ENCODE measurements at regions not wholly inside any gene's neighbourhood (a gene's known extent, or its start where the extent isn't known, plus 50 kb on each side); places are given as distances from the start of the nearest gene placed in this dataset.

DNA sequence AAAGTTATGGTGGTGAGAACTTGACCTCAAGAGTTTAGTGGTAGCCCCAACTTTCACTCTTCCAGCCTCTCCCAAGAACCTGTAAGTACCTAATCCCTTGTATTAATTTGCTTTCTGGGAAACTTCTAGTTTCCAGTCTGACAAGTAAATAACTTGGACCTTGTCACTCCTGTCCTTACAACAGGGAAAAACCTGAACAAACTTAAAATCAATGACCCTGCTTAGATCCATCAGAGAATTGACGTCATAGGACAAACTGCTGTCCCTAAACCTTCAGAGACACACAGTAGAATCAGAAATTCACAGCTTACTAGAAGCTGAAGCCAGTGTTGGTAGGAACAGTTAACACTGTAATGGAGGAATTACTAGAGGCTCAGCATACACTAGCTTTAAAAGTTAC lies 60.0 kb upstream of the DCLK2 start:
- POLR2A ChIA-PET: no interaction called here
- TF ChIP-seq, protein P1, sequence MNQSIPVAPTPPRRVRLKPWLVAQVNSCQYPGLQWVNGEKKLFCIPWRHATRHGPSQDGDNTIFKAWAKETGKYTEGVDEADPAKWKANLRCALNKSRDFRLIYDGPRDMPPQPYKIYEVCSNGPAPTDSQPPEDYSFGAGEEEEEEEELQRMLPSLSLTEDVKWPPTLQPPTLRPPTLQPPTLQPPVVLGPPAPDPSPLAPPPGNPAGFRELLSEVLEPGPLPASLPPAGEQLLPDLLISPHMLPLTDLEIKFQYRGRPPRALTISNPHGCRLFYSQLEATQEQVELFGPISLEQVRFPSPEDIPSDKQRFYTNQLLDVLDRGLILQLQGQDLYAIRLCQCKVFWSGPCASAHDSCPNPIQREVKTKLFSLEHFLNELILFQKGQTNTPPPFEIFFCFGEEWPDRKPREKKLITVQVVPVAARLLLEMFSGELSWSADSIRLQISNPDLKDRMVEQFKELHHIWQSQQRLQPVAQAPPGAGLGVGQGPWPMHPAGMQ (IDR thresholded peaks at IDR 0.05; ENCODE audit: borderline replicate concordance): no peak
- TF ChIP-seq, protein P2, sequence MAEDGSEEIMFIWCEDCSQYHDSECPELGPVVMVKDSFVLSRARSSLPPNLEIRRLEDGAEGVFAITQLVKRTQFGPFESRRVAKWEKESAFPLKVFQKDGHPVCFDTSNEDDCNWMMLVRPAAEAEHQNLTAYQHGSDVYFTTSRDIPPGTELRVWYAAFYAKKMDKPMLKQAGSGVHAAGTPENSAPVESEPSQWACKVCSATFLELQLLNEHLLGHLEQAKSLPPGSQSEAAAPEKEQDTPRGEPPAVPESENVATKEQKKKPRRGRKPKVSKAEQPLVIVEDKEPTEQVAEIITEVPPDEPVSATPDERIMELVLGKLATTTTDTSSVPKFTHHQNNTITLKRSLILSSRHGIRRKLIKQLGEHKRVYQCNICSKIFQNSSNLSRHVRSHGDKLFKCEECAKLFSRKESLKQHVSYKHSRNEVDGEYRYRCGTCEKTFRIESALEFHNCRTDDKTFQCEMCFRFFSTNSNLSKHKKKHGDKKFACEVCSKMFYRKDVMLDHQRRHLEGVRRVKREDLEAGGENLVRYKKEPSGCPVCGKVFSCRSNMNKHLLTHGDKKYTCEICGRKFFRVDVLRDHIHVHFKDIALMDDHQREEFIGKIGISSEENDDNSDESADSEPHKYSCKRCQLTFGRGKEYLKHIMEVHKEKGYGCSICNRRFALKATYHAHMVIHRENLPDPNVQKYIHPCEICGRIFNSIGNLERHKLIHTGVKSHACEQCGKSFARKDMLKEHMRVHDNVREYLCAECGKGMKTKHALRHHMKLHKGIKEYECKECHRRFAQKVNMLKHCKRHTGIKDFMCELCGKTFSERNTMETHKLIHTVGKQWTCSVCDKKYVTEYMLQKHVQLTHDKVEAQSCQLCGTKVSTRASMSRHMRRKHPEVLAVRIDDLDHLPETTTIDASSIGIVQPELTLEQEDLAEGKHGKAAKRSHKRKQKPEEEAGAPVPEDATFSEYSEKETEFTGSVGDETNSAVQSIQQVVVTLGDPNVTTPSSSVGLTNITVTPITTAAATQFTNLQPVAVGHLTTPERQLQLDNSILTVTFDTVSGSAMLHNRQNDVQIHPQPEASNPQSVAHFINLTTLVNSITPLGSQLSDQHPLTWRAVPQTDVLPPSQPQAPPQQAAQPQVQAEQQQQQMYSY (CRISPR knock-in tag; IDR thresholded peaks at IDR 0.05): no peak
- TF ChIP-seq MTA3 (IDR thresholded peaks at IDR 0.05; ENCODE audit: borderline replicate concordance, low read length) (no peak), NRF1 (conservative IDR thresholded peaks at IDR 0.05; ENCODE audit: low read depth, low read length) (no peak), YY1 (IDR thresholded peaks at IDR 0.05; ENCODE audit: low read depth, low read length) (no peak), BCL11A (IDR thresholded peaks at IDR 0.05; ENCODE audit: low read depth, low read length) (no peak), TBL1XR1 (IDR thresholded peaks at IDR 0.05; ENCODE audit: low read depth, low read length) (no peak), TCF7 (IDR thresholded peaks at IDR 0.05; ENCODE audit: borderline replicate concordance) (no peak), ETV6 (conservative IDR thresholded peaks at IDR 0.05 in 1 of 2, IDR thresholded peaks at IDR 0.05 in 1 of 2; ENCODE audit: borderline replicate concordance in 1 of 2, low read depth in 1 of 2) (no peak), WRNIP1 (IDR thresholded peaks at IDR 0.05; ENCODE audit: borderline replicate concordance, low read depth, low read length) (no peak), BMI1 (IDR thresholded peaks at IDR 0.05; ENCODE audit: borderline replicate concordance) (no peak), RB1 (IDR thresholded peaks at IDR 0.05; ENCODE audit: borderline replicate concordance) (no peak)
- TF ChIP-seq, protein P3, sequence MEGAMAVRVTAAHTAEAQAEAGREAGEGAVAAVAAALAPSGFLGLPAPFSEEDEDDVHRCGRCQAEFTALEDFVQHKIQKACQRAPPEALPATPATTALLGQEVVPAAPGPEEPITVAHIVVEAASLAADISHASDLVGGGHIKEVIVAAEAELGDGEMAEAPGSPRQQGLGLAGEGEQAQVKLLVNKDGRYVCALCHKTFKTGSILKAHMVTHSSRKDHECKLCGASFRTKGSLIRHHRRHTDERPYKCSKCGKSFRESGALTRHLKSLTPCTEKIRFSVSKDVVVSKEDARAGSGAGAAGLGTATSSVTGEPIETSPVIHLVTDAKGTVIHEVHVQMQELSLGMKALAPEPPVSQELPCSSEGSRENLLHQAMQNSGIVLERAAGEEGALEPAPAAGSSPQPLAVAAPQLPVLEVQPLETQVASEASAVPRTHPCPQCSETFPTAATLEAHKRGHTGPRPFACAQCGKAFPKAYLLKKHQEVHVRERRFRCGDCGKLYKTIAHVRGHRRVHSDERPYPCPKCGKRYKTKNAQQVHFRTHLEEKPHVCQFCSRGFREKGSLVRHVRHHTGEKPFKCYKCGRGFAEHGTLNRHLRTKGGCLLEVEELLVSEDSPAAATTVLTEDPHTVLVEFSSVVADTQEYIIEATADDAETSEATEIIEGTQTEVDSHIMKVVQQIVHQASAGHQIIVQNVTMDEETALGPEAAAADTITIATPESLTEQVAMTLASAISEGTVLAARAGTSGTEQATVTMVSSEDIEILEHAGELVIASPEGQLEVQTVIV (IDR thresholded peaks at IDR 0.05; ENCODE audit: borderline replicate concordance, partially characterized antibody): no peak
- TF ChIP-seq, protein P4, sequence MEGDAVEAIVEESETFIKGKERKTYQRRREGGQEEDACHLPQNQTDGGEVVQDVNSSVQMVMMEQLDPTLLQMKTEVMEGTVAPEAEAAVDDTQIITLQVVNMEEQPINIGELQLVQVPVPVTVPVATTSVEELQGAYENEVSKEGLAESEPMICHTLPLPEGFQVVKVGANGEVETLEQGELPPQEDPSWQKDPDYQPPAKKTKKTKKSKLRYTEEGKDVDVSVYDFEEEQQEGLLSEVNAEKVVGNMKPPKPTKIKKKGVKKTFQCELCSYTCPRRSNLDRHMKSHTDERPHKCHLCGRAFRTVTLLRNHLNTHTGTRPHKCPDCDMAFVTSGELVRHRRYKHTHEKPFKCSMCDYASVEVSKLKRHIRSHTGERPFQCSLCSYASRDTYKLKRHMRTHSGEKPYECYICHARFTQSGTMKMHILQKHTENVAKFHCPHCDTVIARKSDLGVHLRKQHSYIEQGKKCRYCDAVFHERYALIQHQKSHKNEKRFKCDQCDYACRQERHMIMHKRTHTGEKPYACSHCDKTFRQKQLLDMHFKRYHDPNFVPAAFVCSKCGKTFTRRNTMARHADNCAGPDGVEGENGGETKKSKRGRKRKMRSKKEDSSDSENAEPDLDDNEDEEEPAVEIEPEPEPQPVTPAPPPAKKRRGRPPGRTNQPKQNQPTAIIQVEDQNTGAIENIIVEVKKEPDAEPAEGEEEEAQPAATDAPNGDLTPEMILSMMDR (IDR thresholded peaks at IDR 0.05 in 2 of 3, conservative IDR thresholded peaks at IDR 0.05 in 1 of 3; ENCODE audit: control insufficient read depth in 2 of 3, extremely low read depth in 1 of 3, insufficient read depth in 1 of 3, low read depth in 3 of 3, low read length in 3 of 3): no peak

More for the DNA sequence above, 60.0 kb upstream of the DCLK2 start:
- H3K4me3 ChIP-seq: no peak overlapping the region
- no peak overlapping the region for H3K4me2 ChIP-seq (ENCODE audit: control insufficient read depth, insufficient read depth)
- no peak overlapping the region for H2AFZ ChIP-seq (ENCODE audit: control insufficient read depth, low read depth, low read length)
- ATAC-seq: no peak
- ChIA-PET SMC1A (ENCODE audit: uncharacterized antibody, unreplicated experiment) (interaction anchor here (1.1 kb wide), 1 partner anchor 16 kb away, joined by 4 read pairs; no protein-coding TSS in a partner anchor), RAD21 (ENCODE audit: unreplicated experiment) (no interaction called here), CTCF (no interaction called here)
- H3K27me3 ChIP-seq (replicated peaks in 1 of 2; ENCODE audit: control insufficient read depth in 2 of 2, insufficient read depth in 2 of 2, low read length in 1 of 2): peaks cover 0 to under 1% of the 10 kb centered on the region in 2 experiments; a peak in 1 of 4 replicates
- H3K4me1 ChIP-seq (ENCODE audit: control insufficient read depth, insufficient read depth, low read length): no peaks in the 10 kb centered on the region
- intact Hi-C loops (cut with micrococcal nuclease; ENCODE audit: unreplicated experiment) (no loop called here), in situ Hi-C loops (cut with MboI) (loop anchor here (5.0 kb wide), 1 partner anchor 199 kb away; no protein-coding TSS in a partner anchor)
- no peaks in the 10 kb centered on the region for H3K9me3 ChIP-seq (replicated peaks; ENCODE audit: control insufficient read depth, insufficient read depth, low read length)
- no peaks in the 10 kb centered on the region for H4K20me1 ChIP-seq (ENCODE audit: control insufficient read depth, insufficient read depth)
- no TSS peak for BruUV-seq (replicated peaks)
- DNase-seq (ENCODE audit: low read depth, low spot score): no peak
- no peak for FAIRE-seq
- no peaks in the 10 kb centered on the region for H3K36me3 ChIP-seq (ENCODE audit: control insufficient read depth in 2 of 2, insufficient read depth in 2 of 2, low read length in 1 of 2)
- H3K27ac ChIP-seq (ENCODE audit: control insufficient read depth, insufficient read depth): no peak overlapping the region
- H3K79me2 ChIP-seq (ENCODE audit: control insufficient read depth, insufficient read depth, low read length): no peaks in the 10 kb centered on the region
- 0% methylated on average over 1 of the region's 1 CpG for WGBS (ENCODE audit: insufficient coverage, insufficient replicate concordance, low lambda C conversion rate, missing lambda C conversion rate)
- no peak overlapping the region for H3K9ac ChIP-seq (ENCODE audit: control insufficient read depth, insufficient read depth, low read length)

All from GM12878 (cell line).